COLO829 (cell line): ENCODE measurements at regions not wholly inside any gene's neighbourhood (a gene's known extent, or its start where the extent isn't known, plus 50 kb on each side); places are given as distances from the start of the nearest gene placed in this dataset.

ENCODE experiments used
- DNase-seq: peaks from one replicate; pipeline ENCODE4 v3.0.0; 2012; ENCODE audit warnings: low spot score

DNA sequence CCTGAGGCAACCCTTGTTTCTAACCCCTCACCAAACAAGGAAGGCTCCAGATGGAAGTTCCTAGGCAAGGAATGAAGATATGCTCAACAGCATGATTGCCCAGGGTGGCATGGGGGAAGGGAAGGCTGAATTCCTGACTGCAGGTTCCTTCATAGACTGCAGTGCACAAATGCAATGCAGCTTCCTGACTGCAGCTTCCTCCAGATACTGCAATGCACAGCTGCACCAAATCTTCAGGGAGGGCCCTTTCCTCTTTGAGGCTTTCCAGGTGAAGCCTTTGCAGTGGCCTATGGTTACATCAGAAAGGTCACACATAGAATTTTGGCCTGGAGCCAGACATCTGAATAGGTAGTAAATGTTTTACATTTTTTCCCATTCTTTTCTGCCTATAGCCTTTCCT lies 58.8 kb upstream of the DYNAP start:
- no peak for DNase-seq

DNA sequence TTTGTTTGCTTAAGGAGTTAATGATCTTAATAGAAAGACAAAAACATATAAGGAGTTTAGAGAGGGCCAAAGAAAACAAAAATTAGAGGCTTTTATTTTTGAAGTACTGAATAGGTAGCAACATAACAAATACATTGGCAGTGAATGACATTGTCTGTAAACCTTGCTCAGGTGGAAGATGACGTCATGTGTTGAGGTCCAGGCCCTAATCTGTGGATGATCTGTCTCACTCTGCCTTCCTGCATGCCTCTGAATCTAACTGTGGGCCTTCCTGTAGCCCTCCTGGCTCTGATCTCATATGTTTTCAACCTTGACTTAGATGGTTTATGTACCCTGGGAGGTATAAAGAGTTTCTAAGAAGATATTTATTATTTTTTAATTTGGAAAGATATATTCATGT lies 58.1 kb upstream of the DYNAP start:
- DNase-seq = no peak
